Erythroblast (primary cell): ENCODE measurements at regions not wholly inside any gene's neighbourhood (a gene's known extent, or its start where the extent isn't known, plus 50 kb on each side); places are given as distances from the start of the nearest gene placed in this dataset.

Experiments
- GATA1 ChIP-seq: IDR thresholded peaks from 2 replicates; pipeline ENCODE4 v1.6.1; 2011; ENCODE audit warnings: low read depth, mild to moderate bottlenecking, control low read depth, low read length, moderate library complexity
- POLR2A ChIP-seq: IDR thresholded peaks from 2 replicates; pipeline ENCODE4 v1.6.1; 2011; ENCODE audit warnings: mild to moderate bottlenecking, low read length

DNA sequence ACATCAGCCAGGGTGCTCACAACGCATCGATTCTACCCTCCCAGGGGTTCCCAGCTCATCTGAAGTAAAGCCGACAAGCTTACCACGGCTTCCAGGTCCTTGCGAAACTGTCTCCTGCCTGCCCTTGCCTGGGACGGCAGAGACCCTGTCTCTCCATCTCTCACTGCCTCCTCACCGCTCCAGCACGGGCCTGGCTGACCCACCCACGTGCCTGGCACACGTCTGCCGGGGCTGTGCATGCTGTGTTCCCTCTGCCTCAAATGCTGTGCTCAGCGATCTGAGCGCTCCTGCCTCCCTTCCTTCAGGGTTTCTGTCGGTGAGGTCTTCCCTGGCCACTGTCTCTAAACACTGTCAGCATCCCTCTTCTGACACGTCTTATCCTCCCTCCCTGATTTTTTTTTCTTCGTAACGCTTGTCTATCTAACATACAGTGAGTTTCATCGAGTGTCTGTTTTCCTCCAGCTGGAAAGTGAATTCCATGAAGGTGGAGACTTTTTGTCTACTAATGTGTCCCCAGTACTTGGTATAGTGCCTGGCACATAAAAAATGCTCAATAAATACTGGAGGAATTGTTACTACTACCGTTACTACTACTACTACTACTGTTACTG is 208.4 kb downstream of the IRF8 start:
- TF ChIP-seq POLR2A = no peak
- no peak for TF ChIP-seq GATA1
